HCT116 (cell line): ENCODE measurements at regions not wholly inside any gene's neighbourhood (a gene's known extent, or its start where the extent isn't known, plus 50 kb on each side); places are given as distances from the start of the nearest gene placed in this dataset.

Source experiments
- CEBPB ChIP-seq: IDR thresholded peaks from 2 replicates; pipeline ENCODE4 v1.6.1; 2012; ENCODE audit warnings: low read depth
- ELF1 ChIP-seq: IDR thresholded peaks from 2 replicates; pipeline ENCODE4 v1.6.1; 2012; ENCODE audit warnings: low read depth, borderline replicate concordance
- EZH2 ChIP-seq: fragments of 200-600 bp; sonication (generic); IDR thresholded peaks from 2 replicates; pipeline ENCODE4 v1.6.1; 2017; ENCODE audit warnings: antibody characterized with exemption, mixed run types
- EZH2phosphoT487 ChIP-seq: fragments of 200-600 bp; IDR thresholded peaks from 2 replicates; pipeline ENCODE4 v1.6.1; 2018; ENCODE audit warnings: antibody characterized with exemption, borderline replicate concordance
- POLR2A ChIP-seq: IDR thresholded peaks from 2 replicates; pipeline ENCODE4 v1.7.0; 2011; ENCODE audit warnings: borderline replicate concordance; ENCODE audit not compliant: insufficient read depth, insufficient read length; ENCODE audit errors: extremely low read depth
- POLR2AphosphoS5 ChIP-seq: IDR thresholded peaks from 2 replicates; pipeline ENCODE4 v1.6.1; 2011; ENCODE audit warnings: mild to moderate bottlenecking, low read depth, low read length, moderate library complexity
- SRF ChIP-seq: IDR thresholded peaks from 2 replicates; pipeline ENCODE4 v1.6.1; 2012; ENCODE audit warnings: low read depth
- YY1 ChIP-seq: IDR thresholded peaks from 2 replicates; pipeline ENCODE4 v1.6.1; 2011; ENCODE audit warnings: low read length, low read depth, moderate library complexity, mild to moderate bottlenecking; ENCODE audit not compliant: insufficient replicate concordance; ENCODE audit errors: extremely low read depth
- ZFX ChIP-seq: fragments of 450-650 bp; IDR thresholded peaks from 2 replicates; pipeline ENCODE4 v1.6.1; 2017
- ZNF274 ChIP-seq: fragments of 200-500 bp; sonication (Bioruptor generic); IDR thresholded peaks from 2 replicates; pipeline ENCODE4 v1.6.1; 2014; ENCODE audit warnings: mild to moderate bottlenecking, low read depth, low read length, inconsistent platforms
- TF ChIP-seq, protein P1 (sequence below): IDR thresholded peaks from 2 replicates; pipeline ENCODE4 v1.6.1; 2012
- TF ChIP-seq, protein P2 (sequence below), 3 experiments: fragments of 200-600 bp in 1 of 3; sonication (generic) in 1 of 3; IDR thresholded peaks in 2 of 3; conservative IDR thresholded peaks in 1 of 3; 2 replicates each; pipeline ENCODE4 v1.5.1; 2012 to 2017; ENCODE audit warnings: low read depth in 2 of 3, low read length in 2 of 3, antibody characterized with exemption in 1 of 3, borderline replicate concordance in 1 of 3, control low read depth in 1 of 3, mild to moderate bottlenecking in 1 of 3, mixed read lengths in 1 of 3, mixed run types in 1 of 3, moderate library complexity in 1 of 3; ENCODE audit not compliant: insufficient read depth in 1 of 3
- TF ChIP-seq, protein P3 (sequence below): IDR thresholded peaks from 2 replicates; pipeline ENCODE4 v1.6.1; 2012

DNA sequence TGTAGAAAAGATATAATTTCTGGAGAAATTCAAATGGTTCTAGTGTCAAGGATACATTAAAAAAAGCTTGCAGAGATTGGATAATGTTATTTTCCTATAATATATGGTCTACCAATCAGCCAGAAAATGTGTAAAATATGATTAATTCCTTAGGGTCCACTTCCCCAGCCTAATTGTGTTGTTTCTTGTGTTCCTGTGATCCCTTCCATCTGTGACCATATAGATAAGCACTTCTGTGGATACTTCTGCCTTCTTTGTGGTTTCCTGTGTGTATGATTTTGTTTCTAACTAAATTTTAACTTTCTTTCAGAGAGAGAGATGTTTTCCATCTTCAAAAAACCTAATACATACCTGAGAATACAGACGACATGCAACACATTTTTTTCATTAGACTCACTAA is 367.1 kb upstream of the PIK3C3 start:
- TF ChIP-seq POLR2A (no peak), ZFX (no peak), EZH2 (no peak), ZNF274 (no peak), ELF1 (no peak), EZH2phosphoT487 (no peak), SRF (no peak), CEBPB (no peak), YY1 (no peak), POLR2AphosphoS5 (no peak)
- TF ChIP-seq, protein P1, sequence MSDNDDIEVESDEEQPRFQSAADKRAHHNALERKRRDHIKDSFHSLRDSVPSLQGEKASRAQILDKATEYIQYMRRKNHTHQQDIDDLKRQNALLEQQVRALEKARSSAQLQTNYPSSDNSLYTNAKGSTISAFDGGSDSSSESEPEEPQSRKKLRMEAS: no peak
- TF ChIP-seq, protein P2, sequence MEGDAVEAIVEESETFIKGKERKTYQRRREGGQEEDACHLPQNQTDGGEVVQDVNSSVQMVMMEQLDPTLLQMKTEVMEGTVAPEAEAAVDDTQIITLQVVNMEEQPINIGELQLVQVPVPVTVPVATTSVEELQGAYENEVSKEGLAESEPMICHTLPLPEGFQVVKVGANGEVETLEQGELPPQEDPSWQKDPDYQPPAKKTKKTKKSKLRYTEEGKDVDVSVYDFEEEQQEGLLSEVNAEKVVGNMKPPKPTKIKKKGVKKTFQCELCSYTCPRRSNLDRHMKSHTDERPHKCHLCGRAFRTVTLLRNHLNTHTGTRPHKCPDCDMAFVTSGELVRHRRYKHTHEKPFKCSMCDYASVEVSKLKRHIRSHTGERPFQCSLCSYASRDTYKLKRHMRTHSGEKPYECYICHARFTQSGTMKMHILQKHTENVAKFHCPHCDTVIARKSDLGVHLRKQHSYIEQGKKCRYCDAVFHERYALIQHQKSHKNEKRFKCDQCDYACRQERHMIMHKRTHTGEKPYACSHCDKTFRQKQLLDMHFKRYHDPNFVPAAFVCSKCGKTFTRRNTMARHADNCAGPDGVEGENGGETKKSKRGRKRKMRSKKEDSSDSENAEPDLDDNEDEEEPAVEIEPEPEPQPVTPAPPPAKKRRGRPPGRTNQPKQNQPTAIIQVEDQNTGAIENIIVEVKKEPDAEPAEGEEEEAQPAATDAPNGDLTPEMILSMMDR (IDR thresholded peaks at IDR 0.05 in 2 of 3, conservative IDR thresholded peaks at IDR 0.05 in 1 of 3; ENCODE audit: borderline replicate concordance in 1 of 3, insufficient read depth in 1 of 3, low read depth in 2 of 3, low read length in 2 of 3): no peak
- TF ChIP-seq, protein P3, sequence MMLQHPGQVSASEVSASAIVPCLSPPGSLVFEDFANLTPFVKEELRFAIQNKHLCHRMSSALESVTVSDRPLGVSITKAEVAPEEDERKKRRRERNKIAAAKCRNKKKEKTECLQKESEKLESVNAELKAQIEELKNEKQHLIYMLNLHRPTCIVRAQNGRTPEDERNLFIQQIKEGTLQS: no peak
